A549 (cell line): ENCODE measurements at regions not wholly inside any gene's neighbourhood (a gene's known extent, or its start where the extent isn't known, plus 50 kb on each side); places are given as distances from the start of the nearest gene placed in this dataset.

Experiments used
- ATAC-seq, 2 experiments: fragments of 200-7000 bp in 1 of 2; fragments of >200 bp in 1 of 2; cut with Nextera tagmentation in 1 of 2; cut with Tn5 transposase in 1 of 2; 3 replicates each; pipeline versions ENCODE4 v1.8.0 to v1.9.1; 2018 to 2020; ENCODE audit warnings: mild to moderate bottlenecking in 1 of 2, moderate library complexity in 1 of 2
- CTCF ChIA-PET: fragments of 300-600 bp; sonication (Branson Sonifier 250); formaldehyde crosslinking; extraction: SDS; loops from one replicate; lab custom pipeline; 2021; ENCODE audit warnings: antibody characterized with exemption, inconsistent platforms; lab: Yijun Ruan, JAX
- POLR2A ChIA-PET: fragments of 350-600 bp; formaldehyde crosslinking; extraction: SDS; loops from one replicate; lab custom pipeline; 2021; ENCODE audit warnings: antibody characterized with exemption, inconsistent platforms; lab: Yijun Ruan, JAX
- DNase-seq, 2 experiments: peaks; one replicate each; pipeline versions ENCODE4 v3.0.0 to v3.0.0-alpha.2; 2011 to 2016; ENCODE audit warnings: low read depth in 1 of 2, low spot score in 1 of 2
- FAIRE-seq: peaks from 2 replicates; lab custom pipeline; 2011; peaks lifted over from hg19 to GRCh38; lab: Jason Lieb, UNC
- H3K27ac ChIP-seq, 2 experiments: fragments of >200 bp; sonication (Bioruptor Twin); formaldehyde crosslinking; 3 replicates each; pipeline ENCODE4 v1.5.1; 2016 to 2017
- H3K4me1 ChIP-seq: fragments of >200 bp; sonication (Bioruptor Twin); formaldehyde crosslinking; 3 replicates; pipeline ENCODE4 v1.6.1; 2016
- H3K4me2 ChIP-seq: fragments of >200 bp; sonication (Bioruptor Twin); formaldehyde crosslinking; 3 replicates; pipeline ENCODE4 v1.6.1; 2016
- H3K4me3 ChIP-seq: fragments of >200 bp; sonication (Bioruptor Twin); formaldehyde crosslinking; 3 replicates; pipeline ENCODE4 v1.5.1; 2016
- H3K9me3 ChIP-seq: fragments of >200 bp; sonication (Bioruptor Twin); formaldehyde crosslinking; 3 replicates; pipeline ENCODE4 v1.6.1; 2016
- CEBPB ChIP-seq, 2 experiments: fragments of >200 bp in 1 of 2; sonication (Bioruptor Twin) in 1 of 2; formaldehyde crosslinking in 1 of 2; IDR thresholded peaks; 2 replicates each; pipeline ENCODE4 v1.6.1; 2012 to 2016
- EHMT2 ChIP-seq: fragments of 200-600 bp; sonication (generic); IDR thresholded peaks from 2 replicates; pipeline ENCODE4 v1.6.1; 2016; ENCODE audit warnings: antibody characterized with exemption, low read depth, mild to moderate bottlenecking, moderate library complexity
- ELK1 ChIP-seq: fragments of 150-350 bp; IDR thresholded peaks from 2 replicates; pipeline ENCODE4 v1.6.1; 2014; ENCODE audit warnings: low read depth, mild to moderate bottlenecking, low read length
- EP300 ChIP-seq, 2 experiments: fragments of >200 bp; sonication (Bioruptor Twin); formaldehyde crosslinking; IDR thresholded peaks; 2 replicates in 1 of 2; 3 replicates in 1 of 2; pipeline ENCODE4 v1.6.1; 2016 to 2017
- ESRRA ChIP-seq: fragments of 150-350 bp; IDR thresholded peaks from 2 replicates; pipeline ENCODE4 v1.6.1; 2014; ENCODE audit warnings: mild to moderate bottlenecking, low read length, borderline replicate concordance
- FOXS1 ChIP-seq: fragments of 250-450 bp; sonication (Bioruptor Pico); IDR thresholded peaks from 2 replicates; pipeline ENCODE4 v1.5.0; 2020; ENCODE audit warnings: mild to moderate bottlenecking, moderate library complexity
- HDAC2 ChIP-seq: fragments of 200-600 bp; sonication (generic); IDR thresholded peaks from 2 replicates; pipeline ENCODE4 v1.6.1; 2016
- HEYL ChIP-seq: fragments of 250-450 bp; sonication (Bioruptor Pico); IDR thresholded peaks from 2 replicates; pipeline ENCODE4 v1.8.0; 2021; ENCODE audit warnings: mild to moderate bottlenecking, moderate library complexity
- HOXB13 ChIP-seq: fragments of 250-450 bp; sonication (Bioruptor Pico); IDR thresholded peaks from 2 replicates; pipeline ENCODE4 v1.5.0; 2020; ENCODE audit warnings: low read depth, mild to moderate bottlenecking, moderate library complexity
- HOXB5 ChIP-seq: fragments of 250-450 bp; sonication (Bioruptor Pico); IDR thresholded peaks from 2 replicates; pipeline ENCODE4 v1.5.0; 2020; ENCODE audit warnings: mild to moderate bottlenecking, moderate library complexity
- JUNB ChIP-seq: fragments of >200 bp; sonication (Bioruptor Twin); formaldehyde crosslinking; IDR thresholded peaks from 2 replicates; pipeline ENCODE4 v1.6.1; 2016
- KDM5A ChIP-seq: fragments of 200-600 bp; sonication (generic); IDR thresholded peaks from 2 replicates; pipeline ENCODE4 v1.6.1; 2016; ENCODE audit warnings: antibody characterized with exemption, mild to moderate bottlenecking
- PBX3 ChIP-seq: IDR thresholded peaks from 2 replicates; pipeline ENCODE4 v1.6.1; 2012
- RAD21 ChIP-seq, 2 experiments: fragments of >200 bp in 1 of 2; sonication (Bioruptor Twin) in 1 of 2; formaldehyde crosslinking in 1 of 2; IDR thresholded peaks in 1 of 2; conservative IDR thresholded peaks in 1 of 2; 2 replicates in 1 of 2; 3 replicates in 1 of 2; pipeline ENCODE4 v1.6.1; 2012 to 2018; ENCODE audit warnings: inconsistent platforms in 1 of 2
- RARB ChIP-seq: fragments of 250-450 bp; sonication (Bioruptor Pico); IDR thresholded peaks from 2 replicates; pipeline ENCODE4 v1.8.0; 2021; ENCODE audit warnings: mild to moderate bottlenecking, moderate library complexity
- RCOR1 ChIP-seq: fragments of 150-350 bp; IDR thresholded peaks from 2 replicates; pipeline ENCODE4 v1.6.1; 2014; ENCODE audit warnings: antibody characterized with exemption, low read length, low read depth
- SMC3 ChIP-seq: fragments of >200 bp; sonication (Bioruptor Twin); formaldehyde crosslinking; IDR thresholded peaks from 3 replicates; pipeline ENCODE4 v1.6.1; 2018; ENCODE audit warnings: inconsistent platforms
- SREBF2 ChIP-seq: fragments of 450-650 bp; IDR thresholded peaks from 2 replicates; pipeline ENCODE4 v1.6.1; 2014; ENCODE audit warnings: mild to moderate bottlenecking, moderate library complexity
- TFCP2L1 ChIP-seq: fragments of 250-450 bp; sonication (Bioruptor Pico); IDR thresholded peaks from 2 replicates; pipeline ENCODE4 v1.5.0; 2021; ENCODE audit warnings: mild to moderate bottlenecking
- ZC3H11A ChIP-seq: fragments of 450-650 bp; IDR thresholded peaks from 2 replicates; pipeline ENCODE4 v1.6.1; 2014; ENCODE audit warnings: antibody characterized with exemption, mild to moderate bottlenecking
- ZSCAN20 ChIP-seq: fragments of 250-450 bp; sonication (Bioruptor Pico); IDR thresholded peaks from 2 replicates; pipeline ENCODE4 v1.8.0; 2022; ENCODE audit warnings: mild to moderate bottlenecking, moderate library complexity
- WGBS: methylation state at CpG from one replicate; pipeline ENCODE4 v1.1.6; 2017; ENCODE audit errors: missing lambda C conversion rate; 5-methylcytosine and 5-hydroxymethylcytosine counted together

GRCh38 chr16:65932350-65933072, 434.0 kb upstream of the CDH5 start:
- no peak for FAIRE-seq
- no peak for TF ChIP-seq HOXB5 (CRISPR knock-in tag)
- TF ChIP-seq FOXS1 (CRISPR knock-in tag) = no peak
- no peak for TF ChIP-seq RAD21 (conservative IDR thresholded peaks at IDR 0.05 in 1 of 2, IDR thresholded peaks at IDR 0.05 in 1 of 2)
- TF ChIP-seq RARB (CRISPR knock-in tag) = no peak
- TF ChIP-seq SREBF2 = no peak
- TF ChIP-seq EP300 (IDR thresholded peaks at IDR 0.05) = no peak
- TF ChIP-seq RCOR1 = no peak
- TF ChIP-seq ELK1 = no peak
- TF ChIP-seq KDM5A = no peak
- no peak for TF ChIP-seq HEYL (CRISPR knock-in tag)
- TF ChIP-seq ESRRA = no peak
- TF ChIP-seq SMC3 = no peak
- no peak for TF ChIP-seq CEBPB (IDR thresholded peaks at IDR 0.05)
- no peak for TF ChIP-seq HDAC2
- no peak for TF ChIP-seq HOXB13 (CRISPR knock-in tag)
- TF ChIP-seq PBX3 = no peak
- TF ChIP-seq TFCP2L1 (CRISPR knock-in tag) = no peak
- DNase-seq = no peak
- no peak for ATAC-seq
- H3K9me3 ChIP-seq = no peaks in the 10 kb centered on the region
- ChIA-PET POLR2A (no interaction called here), CTCF (no interaction called here)
- H3K4me2 ChIP-seq = no peak overlapping the region
- WGBS = 27% methylated on average over 7 of the region's 7 CpGs
- no peak overlapping the region for H3K4me3 ChIP-seq
- H3K4me1 ChIP-seq = no peaks in the 10 kb centered on the region
- no peak overlapping the region for H3K27ac ChIP-seq

- POLR2A ChIA-PET = no interaction called here
- DNase-seq (no peak), ATAC-seq (no peak), FAIRE-seq (no peak)
- no peak overlapping the region for H3K4me2 ChIP-seq
- 8% methylated on average over 4 of the region's 4 CpGs for WGBS
- no peak overlapping the region for H3K4me3 ChIP-seq
- CTCF ChIA-PET = no interaction called here
- H3K27ac ChIP-seq = no peak overlapping the region
- TF ChIP-seq EHMT2 = no peak
- no peak for TF ChIP-seq JUNB
- H3K9me3 ChIP-seq = no peaks in the 10 kb centered on the region
- H3K4me1 ChIP-seq = no peaks in the 10 kb centered on the region
These were observed 443.6 kb upstream of the CDH5 start for GRCh38 chr16:65922923-65923322.

DNA sequence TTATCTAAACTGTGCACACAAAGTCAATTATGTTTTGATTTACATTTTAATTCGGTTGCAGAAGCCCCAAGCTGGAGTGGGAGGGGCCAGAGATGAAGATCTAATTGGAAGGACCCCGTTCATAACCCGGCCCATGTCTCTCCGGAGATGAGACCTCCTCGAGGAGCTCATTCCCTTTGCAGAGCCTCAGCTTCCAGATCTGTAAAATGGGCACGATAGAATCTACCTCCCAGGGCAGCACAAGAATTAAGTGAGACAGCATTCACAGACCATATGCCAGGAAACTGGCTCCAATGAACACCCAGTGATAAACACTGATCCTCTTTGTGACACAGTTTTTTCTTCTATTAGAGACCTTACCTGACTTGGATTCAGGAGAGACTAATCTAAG, 446.5 kb upstream of the CDH5 start:
- no peak for ATAC-seq
- Histone ChIP-seq H3K27ac (no peak overlapping the region), H3K4me2 (no peak overlapping the region), H3K4me3 (no peak overlapping the region), H3K9me3 (no peaks in the 10 kb centered on the region), H3K4me1 (no peaks in the 10 kb centered on the region)
- 10% methylated on average over 6 of the region's 6 CpGs for WGBS
- POLR2A ChIA-PET = no interaction called here
- no peak for FAIRE-seq
- CTCF ChIA-PET = no interaction called here
- DNase-seq = no peak
- TF ChIP-seq ZSCAN20 (CRISPR knock-in tag) (no peak), HDAC2 (no peak), ZC3H11A (no peak)
- TF ChIP-seq, all 56 proteins: peak for 0
